Activated naive CD8-positive, alpha-beta T cell treated with anti-CD3 and anti-CD28 coated beads, Interleukin-2, amount 10 ng/mL, durations not matched to agents 7 days and 5 days (primary cell): ENCODE measurements at regions not wholly inside any gene's neighbourhood (a gene's known extent, or its start where the extent isn't known, plus 50 kb on each side); places are given as distances from the start of the nearest gene placed in this dataset.

Source experiments
- ATAC-seq: fragments of 150-1000 bp; cut with Tn5 transposase; one replicate; pipeline ENCODE4 v1.10.0; 2021; ENCODE audit warnings: low read depth, moderate library complexity
- POLR2A ChIA-PET: fragments of 350-600 bp; sonication (Branson Sonifier 250); formaldehyde crosslinking; loops from one replicate; lab custom pipeline; 2021; ENCODE audit warnings: antibody characterized with exemption; lab: Charles Lee
- DNase-seq: peaks from one replicate; pipeline ENCODE4 v3.0.0; 2021
- H3K27ac Mint-ChIP-seq: one replicate; pipeline ENCODE4 v1.8.0; 2022; ENCODE audit warnings: mild to moderate bottlenecking, mixed read lengths
- H3K27me3 Mint-ChIP-seq: one replicate; pipeline ENCODE4 v1.8.0; 2022; ENCODE audit warnings: mild to moderate bottlenecking, moderate library complexity, mixed read lengths
- H3K36me3 Mint-ChIP-seq: one replicate; pipeline ENCODE4 v1.8.0; 2021; ENCODE audit warnings: mild to moderate bottlenecking, mixed read lengths
- H3K4me1 Mint-ChIP-seq: one replicate; pipeline ENCODE4 v1.8.0; 2021; ENCODE audit warnings: mixed read lengths
- H3K4me3 Mint-ChIP-seq: one replicate; pipeline ENCODE4 v1.8.0; 2022; ENCODE audit warnings: mild to moderate bottlenecking, moderate library complexity, mixed read lengths
- H3K9me3 Mint-ChIP-seq: one replicate; pipeline ENCODE4 v1.8.0; 2021; ENCODE audit warnings: mixed read lengths

- H3K9me3 Mint-ChIP-seq = no peaks in the 10 kb centered on the region
- ATAC-seq = no peak
- no peak overlapping the region for H3K27ac Mint-ChIP-seq
- POLR2A ChIA-PET = no interaction called here
- H3K36me3 Mint-ChIP-seq = no peaks in the 10 kb centered on the region
- no peak overlapping the region for H3K4me3 Mint-ChIP-seq
- peaks cover 11% of the 10 kb centered on the region for H3K27me3 Mint-ChIP-seq
- no peak for DNase-seq
- H3K4me1 Mint-ChIP-seq = no peaks in the 10 kb centered on the region
Observed at GRCh38 chr20:4511776-4512175, 174.5 kb upstream of the PRNP start.

GRCh38 chr20:4509825-4510522, 176.3 kb upstream of the PRNP start:
- H3K4me3 Mint-ChIP-seq = no peak overlapping the region
- H3K27me3 Mint-ChIP-seq = peaks cover 11% of the 10 kb centered on the region
- DNase-seq (no peak), ATAC-seq (no peak)
- no peaks in the 10 kb centered on the region for H3K4me1 Mint-ChIP-seq
- no peaks in the 10 kb centered on the region for H3K36me3 Mint-ChIP-seq
- no peaks in the 10 kb centered on the region for H3K9me3 Mint-ChIP-seq
- no peak overlapping the region for H3K27ac Mint-ChIP-seq
- POLR2A ChIA-PET = no interaction called here

GRCh38 chr20:4508773-4509172, 177.5 kb upstream of the PRNP start:
- POLR2A ChIA-PET = no interaction called here
- DNase-seq = no peak
- no peak for ATAC-seq
- Mint-ChIP-seq H3K27me3 (peaks cover 8% of the 10 kb centered on the region), H3K27ac (no peak overlapping the region), H3K9me3 (no peaks in the 10 kb centered on the region), H3K36me3 (no peaks in the 10 kb centered on the region), H3K4me3 (no peak overlapping the region), H3K4me1 (no peaks in the 10 kb centered on the region)

GRCh38 chr20:4507288-4507719, 179.0 kb upstream of the PRNP start:
- H3K27me3 Mint-ChIP-seq = peaks cover 3% of the 10 kb centered on the region
- H3K9me3 Mint-ChIP-seq = no peaks in the 10 kb centered on the region
- POLR2A ChIA-PET = no interaction called here
- no peaks in the 10 kb centered on the region for H3K4me1 Mint-ChIP-seq
- no peak overlapping the region for H3K4me3 Mint-ChIP-seq
- DNase-seq (no peak), ATAC-seq (no peak)
- H3K36me3 Mint-ChIP-seq = no peaks in the 10 kb centered on the region
- no peak overlapping the region for H3K27ac Mint-ChIP-seq

- Mint-ChIP-seq H3K27ac (no peak overlapping the region), H3K36me3 (no peaks in the 10 kb centered on the region), H3K27me3 (peaks cover 3% of the 10 kb centered on the region), H3K9me3 (no peaks in the 10 kb centered on the region), H3K4me1 (no peaks in the 10 kb centered on the region), H3K4me3 (no peak overlapping the region)
- DNase-seq = no peak
- ATAC-seq = no peak
- POLR2A ChIA-PET = no interaction called here
Observed at GRCh38 chr20:4504814-4505213, 181.4 kb upstream of the PRNP start.

- H3K4me3 Mint-ChIP-seq = no peak overlapping the region
- no peak for ATAC-seq
- peaks cover 2% of the 10 kb centered on the region for H3K9me3 Mint-ChIP-seq
- H3K27ac Mint-ChIP-seq = no peak overlapping the region
- no peaks in the 10 kb centered on the region for H3K36me3 Mint-ChIP-seq
- peaks cover 13% of the 10 kb centered on the region for H3K27me3 Mint-ChIP-seq
- DNase-seq = no peak
- POLR2A ChIA-PET = no interaction called here
- no peaks in the 10 kb centered on the region for H3K4me1 Mint-ChIP-seq
Observed at GRCh38 chr20:4502756-4503155, 183.5 kb upstream of the PRNP start.

GRCh38 chr20:4493386-4493785, 192.9 kb upstream of the PRNP start:
- ATAC-seq = no peak
- H3K27ac Mint-ChIP-seq = no peak overlapping the region
- H3K9me3 Mint-ChIP-seq = no peaks in the 10 kb centered on the region
- H3K27me3 Mint-ChIP-seq = peaks cover 25% of the 10 kb centered on the region
- H3K4me3 Mint-ChIP-seq = no peak overlapping the region
- no peak for DNase-seq
- no peaks in the 10 kb centered on the region for H3K36me3 Mint-ChIP-seq
- POLR2A ChIA-PET = no interaction called here
- no peaks in the 10 kb centered on the region for H3K4me1 Mint-ChIP-seq

GRCh38 chr20:4491643-4492042, 194.6 kb upstream of the PRNP start:
- Mint-ChIP-seq H3K9me3 (no peaks in the 10 kb centered on the region), H3K36me3 (no peaks in the 10 kb centered on the region), H3K4me1 (no peaks in the 10 kb centered on the region), H3K27me3 (peaks cover 33% of the 10 kb centered on the region), H3K27ac (no peak overlapping the region), H3K4me3 (no peak overlapping the region)
- ATAC-seq = no peak
- DNase-seq = no peak
- POLR2A ChIA-PET = no interaction called here

GRCh38 chr20:4490606-4491280, 195.5 kb upstream of the PRNP start:
- Mint-ChIP-seq H3K4me1 (no peaks in the 10 kb centered on the region), H3K4me3 (no peak overlapping the region), H3K27ac (no peak overlapping the region), H3K36me3 (no peaks in the 10 kb centered on the region), H3K27me3 (peaks cover 33% of the 10 kb centered on the region), H3K9me3 (no peaks in the 10 kb centered on the region)
- DNase-seq = no peak
- POLR2A ChIA-PET = no interaction called here
- ATAC-seq = no peak

GRCh38 chr20:4490045-4490444, 196.2 kb upstream of the PRNP start:
- DNase-seq (no peak), ATAC-seq (no peak)
- H3K27me3 Mint-ChIP-seq = peaks cover 33% of the 10 kb centered on the region
- no peaks in the 10 kb centered on the region for H3K9me3 Mint-ChIP-seq
- no peak overlapping the region for H3K27ac Mint-ChIP-seq
- H3K4me3 Mint-ChIP-seq = no peak overlapping the region
- H3K4me1 Mint-ChIP-seq = no peaks in the 10 kb centered on the region
- no peaks in the 10 kb centered on the region for H3K36me3 Mint-ChIP-seq
- POLR2A ChIA-PET = no interaction called here

- Mint-ChIP-seq H3K4me1 (no peaks in the 10 kb centered on the region), H3K36me3 (no peaks in the 10 kb centered on the region), H3K9me3 (no peaks in the 10 kb centered on the region), H3K27ac (no peak overlapping the region), H3K4me3 (no peak overlapping the region), H3K27me3 (peaks cover 33% of the 10 kb centered on the region)
- POLR2A ChIA-PET = no interaction called here
- ATAC-seq (no peak), DNase-seq (no peak)
Observed at GRCh38 chr20:4488407-4489339, 197.6 kb upstream of the PRNP start.

- peaks cover 29% of the 10 kb centered on the region for H3K27me3 Mint-ChIP-seq
- H3K36me3 Mint-ChIP-seq = no peaks in the 10 kb centered on the region
- H3K27ac Mint-ChIP-seq = no peak overlapping the region
- POLR2A ChIA-PET = no interaction called here
- DNase-seq (no peak), ATAC-seq (no peak)
- no peaks in the 10 kb centered on the region for H3K4me1 Mint-ChIP-seq
- no peak overlapping the region for H3K4me3 Mint-ChIP-seq
- H3K9me3 Mint-ChIP-seq = no peaks in the 10 kb centered on the region
Observed at GRCh38 chr20:4484379-4484997, 201.8 kb upstream of the PRNP start.

GRCh38 chr20:4483961-4484360, 202.3 kb upstream of the PRNP start:
- Mint-ChIP-seq H3K27me3 (peaks cover 29% of the 10 kb centered on the region), H3K4me3 (no peak overlapping the region)
- ATAC-seq = no peak

More at GRCh38 chr20:4483961-4484360, 202.3 kb upstream of the PRNP start:
- no peaks in the 10 kb centered on the region for H3K9me3 Mint-ChIP-seq
- DNase-seq = no peak
- POLR2A ChIA-PET = no interaction called here
- no peaks in the 10 kb centered on the region for H3K36me3 Mint-ChIP-seq
- H3K4me1 Mint-ChIP-seq = no peaks in the 10 kb centered on the region
- H3K27ac Mint-ChIP-seq = no peak overlapping the region
